ENCODE measurements at regions not wholly inside any gene's neighbourhood (a gene's known extent, or its start where the extent isn't known, plus 50 kb on each side); places are given as distances from the start of the nearest gene placed in this dataset.

GRCh38 chr10:62647375-62648092 is 157.0 kb upstream of the ADO start:
- H3K4me1 ChIP-seq: no peaks in the 10 kb centered on the region
- CTCF ChIA-PET: interaction anchor here (0.6 to 1.4 kb wide), 3 partner anchors 37 to 508 kb away, joined by 3 read pairs; no protein-coding TSS in a partner anchor
- FAIRE-seq: no peak
- no peak for ATAC-seq
- POLR2A ChIA-PET: no interaction called here
- no peak for TF ChIP-seq ZC3H11A (IDR thresholded peaks at IDR 0.05)
- TF ChIP-seq RCOR1 (IDR thresholded peaks at IDR 0.05; ENCODE audit: low read depth, low read length): no peak
- TF ChIP-seq MAZ (IDR thresholded peaks at IDR 0.05; ENCODE audit: borderline replicate concordance, low read depth, low read length): no peak
- no peak for TF ChIP-seq FOSL2 (IDR thresholded peaks at IDR 0.05)
- no peak for TF ChIP-seq FOSL2 (CRISPR knock-in tag; IDR thresholded peaks at IDR 0.05)
- TF ChIP-seq PBX3 (IDR thresholded peaks at IDR 0.05): no peak
- TF ChIP-seq RARB (CRISPR knock-in tag; IDR thresholded peaks at IDR 0.05): no peak
- no peak for TF ChIP-seq ZFP36 (IDR thresholded peaks at IDR 0.05; ENCODE audit: borderline replicate concordance, partially characterized antibody)
- no peak for TF ChIP-seq HOXB5 (CRISPR knock-in tag; IDR thresholded peaks at IDR 0.05)
- TF ChIP-seq NFE2L2 (conservative IDR thresholded peaks at IDR 0.05; ENCODE audit: low read length): no peak
- no peak for TF ChIP-seq HMGXB4 (CRISPR knock-in tag; IDR thresholded peaks at IDR 0.05; ENCODE audit: borderline replicate concordance)
- no peak for TF ChIP-seq FOSB (CRISPR knock-in tag; IDR thresholded peaks at IDR 0.05)
- no peak for TF ChIP-seq MYC (IDR thresholded peaks at IDR 0.05; ENCODE audit: borderline replicate concordance, low read length)
- TF ChIP-seq KDM1A (IDR thresholded peaks at IDR 0.05; ENCODE audit: low read depth): no peak
- TF ChIP-seq GATA3 (IDR thresholded peaks at IDR 0.05; ENCODE audit: borderline replicate concordance): no peak
- no peak for TF ChIP-seq ZNF302 (CRISPR knock-in tag; IDR thresholded peaks at IDR 0.05)
- no peak for TF ChIP-seq MAFK (IDR thresholded peaks at IDR 0.05; ENCODE audit: partially characterized antibody)
- TF ChIP-seq HEYL (CRISPR knock-in tag; IDR thresholded peaks at IDR 0.05): no peak
- no peak for TF ChIP-seq REST (IDR thresholded peaks at IDR 0.05)
- no peak for TF ChIP-seq E2F6 (IDR thresholded peaks at IDR 0.05; ENCODE audit: borderline replicate concordance, low read depth)
- H3K27ac ChIP-seq: no peak overlapping the region
- H3K4me2 ChIP-seq: no peak overlapping the region
- DNase-seq (ENCODE audit: low read depth in 1 of 2, low spot score in 1 of 2): no peak
- WGBS (ENCODE audit: missing lambda C conversion rate): 57% methylated on average over 6 of the region's 6 CpGs
- no peaks in the 10 kb centered on the region for H3K9me3 ChIP-seq
- no peak overlapping the region for H3K4me3 ChIP-seq

- H3K4me3 ChIP-seq: no peak overlapping the region
- CTCF ChIA-PET: interaction anchor here (1.4 kb wide), 1 partner anchor 39 kb away, joined by 3 read pairs; no protein-coding TSS in a partner anchor
- H3K9me3 ChIP-seq: no peaks in the 10 kb centered on the region
- DNase-seq (ENCODE audit: low read depth in 1 of 2, low spot score in 1 of 2) (no peak), ATAC-seq (no peak), FAIRE-seq (no peak)
- WGBS (ENCODE audit: missing lambda C conversion rate): 67% methylated on average over 1 of the region's 1 CpG
- POLR2A ChIA-PET: no interaction called here
- no peaks in the 10 kb centered on the region for H3K4me1 ChIP-seq
- no peak overlapping the region for H3K4me2 ChIP-seq
- H3K27ac ChIP-seq: no peak overlapping the region
- TF ChIP-seq EHMT2 (IDR thresholded peaks at IDR 0.05; ENCODE audit: low read depth) (no peak), HDAC2 (IDR thresholded peaks at IDR 0.05) (no peak), BCL3 (IDR thresholded peaks at IDR 0.05) (no peak), CEBPB (IDR thresholded peaks at IDR 0.05) (no peak), NFE2L2 (conservative IDR thresholded peaks at IDR 0.05; ENCODE audit: low read length) (no peak), CHD4 (IDR thresholded peaks at IDR 0.05; ENCODE audit: borderline replicate concordance) (no peak), JUNB (IDR thresholded peaks at IDR 0.05) (no peak), HOXA7 (CRISPR knock-in tag; IDR thresholded peaks at IDR 0.05) (no peak), FOSB (CRISPR knock-in tag; IDR thresholded peaks at IDR 0.05) (no peak), NPAS2 (CRISPR knock-in tag; IDR thresholded peaks at IDR 0.05; ENCODE audit: borderline replicate concordance) (no peak), CHD2 (IDR thresholded peaks at IDR 0.05; ENCODE audit: low read length, partially characterized antibody) (no peak), RARB (CRISPR knock-in tag; IDR thresholded peaks at IDR 0.05) (no peak), CBX8 (IDR thresholded peaks at IDR 0.05) (no peak), CBX2 (IDR thresholded peaks at IDR 0.05; ENCODE audit: borderline replicate concordance, low read depth) (no peak), PHF8 (IDR thresholded peaks at IDR 0.05; ENCODE audit: borderline replicate concordance, low read depth) (no peak)
Measured at GRCh38 chr10:62648921-62649320, 155.6 kb upstream of the ADO start.
